Activated CD4-positive, alpha-beta T cell treated with anti-CD3 and anti-CD28 coated beads, Interleukin-2, amount 50 U/mL, for 16 hours (primary cell): ENCODE measurements at regions not wholly inside any gene's neighbourhood (a gene's known extent, or its start where the extent isn't known, plus 50 kb on each side); places are given as distances from the start of the nearest gene placed in this dataset.
"Not testable (repeated sequence)": the region's sequence is repeated elsewhere in the genome, so short reads cannot be mapped to it uniquely, and the experiment has no call there.

Experiments
- DNase-seq: peaks from one replicate; pipeline ENCODE4 v3.0.0-alpha.2; 2020

- DNase-seq: no peak
These were observed 518.6 kb upstream of the SLC39A10 start for GRCh38 chr2:195138435-195138834.

- not testable (repeated sequence) for DNase-seq
These were observed 531.1 kb upstream of the SLC39A10 start for GRCh38 chr2:195125889-195126288.

GRCh38 chr2:195124391-195125079 is 532.5 kb upstream of the SLC39A10 start:
- no peak for DNase-seq

GRCh38 chr2:195122653-195123052 is 534.4 kb upstream of the SLC39A10 start:
- no peak for DNase-seq

GRCh38 chr2:195121341-195121740 is 535.7 kb upstream of the SLC39A10 start:
- DNase-seq: no peak

- DNase-seq: no peak
These were observed 537.8 kb upstream of the SLC39A10 start for GRCh38 chr2:195119231-195119630.

- DNase-seq: no peak
These were observed 538.8 kb upstream of the SLC39A10 start for GRCh38 chr2:195118276-195118675.

GRCh38 chr2:195117011-195117410 is 540.0 kb upstream of the SLC39A10 start:
- DNase-seq: no peak

GRCh38 chr2:195115738-195116137 is 541.3 kb upstream of the SLC39A10 start:
- DNase-seq: no peak

GRCh38 chr2:195108182-195108581 is 548.8 kb upstream of the SLC39A10 start:
- no peak for DNase-seq

- DNase-seq: no peak
These were observed 550.2 kb upstream of the SLC39A10 start for GRCh38 chr2:195106681-195107380.

GRCh38 chr2:195105581-195105980 is 551.4 kb upstream of the SLC39A10 start:
- no peak for DNase-seq

GRCh38 chr2:195094330-195094729 is 562.7 kb upstream of the SLC39A10 start:
- no peak for DNase-seq

GRCh38 chr2:195092341-195092740 is 564.7 kb upstream of the SLC39A10 start:
- no peak for DNase-seq

- not testable (repeated sequence) for DNase-seq
These were observed 584.2 kb upstream of the SLC39A10 start for GRCh38 chr2:195072806-195073205.

GRCh38 chr2:195057001-195057400 is 600.0 kb upstream of the SLC39A10 start:
- DNase-seq: no peak

GRCh38 chr2:195055996-195056395 is 601.0 kb upstream of the SLC39A10 start:
- DNase-seq: no peak

- DNase-seq: no peak
These were observed 605.6 kb upstream of the SLC39A10 start for GRCh38 chr2:195051401-195051800.

- peak; percentile 16 for DNase-seq
These were observed 607.5 kb upstream of the SLC39A10 start for GRCh38 chr2:195049372-195050031.

- no peak for DNase-seq
These were observed 609.1 kb upstream of the SLC39A10 start for GRCh38 chr2:195047955-195048354.

GRCh38 chr2:195044801-195045200 is 612.2 kb upstream of the SLC39A10 start:
- DNase-seq: no peak

- no peak for DNase-seq
These were observed 618.9 kb upstream of the SLC39A10 start for GRCh38 chr2:195038153-195038552.

- DNase-seq: no peak
These were observed 620.0 kb upstream of the SLC39A10 start for GRCh38 chr2:195037045-195037444.

GRCh38 chr2:195031411-195031810 is 625.6 kb upstream of the SLC39A10 start:
- no peak for DNase-seq
